A673 (cell line): ENCODE measurements at regions not wholly inside any gene's neighbourhood (a gene's known extent, or its start where the extent isn't known, plus 50 kb on each side); places are given as distances from the start of the nearest gene placed in this dataset.

Experiments
- EZH2 ChIP-seq: fragments of 200-600 bp; sonication (generic); IDR thresholded peaks from 2 replicates; pipeline ENCODE4 v1.6.1; 2017; ENCODE audit warnings: borderline replicate concordance, low read depth, mild to moderate bottlenecking, mixed read lengths, antibody characterized with exemption, low read length; ENCODE audit not compliant: poor library complexity, severe bottlenecking
- TF ChIP-seq, protein P1 (sequence below): fragments of 300-800, 200-600 bp; sonication (generic); conservative IDR thresholded peaks from 2 replicates; pipeline ENCODE4 v1.5.1; 2017; ENCODE audit warnings: low read depth, mild to moderate bottlenecking, antibody characterized with exemption, low read length, moderate library complexity, mixed read lengths

DNA sequence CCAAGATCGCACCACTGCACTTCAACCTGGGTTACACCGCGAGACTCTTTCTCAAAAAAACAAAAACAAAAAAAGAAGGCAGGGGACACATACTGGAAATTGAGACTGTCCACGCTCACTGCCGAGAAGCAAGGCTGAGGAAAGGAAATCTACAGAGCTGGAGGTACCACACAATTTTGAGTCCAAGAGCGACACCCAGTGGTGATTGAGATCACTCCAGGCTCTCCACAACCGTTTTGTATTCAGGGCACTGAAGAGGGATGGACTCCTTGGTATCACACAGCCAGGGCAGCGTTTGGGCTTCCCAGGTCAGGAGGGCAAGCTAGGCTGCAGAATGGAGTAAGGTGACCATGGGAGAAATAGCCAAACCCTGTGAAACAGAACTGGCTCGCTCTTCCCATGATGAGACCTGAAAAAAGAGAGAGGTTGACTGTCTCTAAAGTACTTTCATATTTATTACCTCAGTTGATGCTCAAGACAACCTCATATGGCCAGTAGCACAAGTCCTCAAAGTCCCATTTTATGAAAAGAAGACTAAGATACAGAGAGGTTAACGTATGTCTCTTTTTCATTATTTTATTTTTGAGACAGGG is 74.5 kb upstream of the YPEL5 start:
- TF ChIP-seq, protein P1, sequence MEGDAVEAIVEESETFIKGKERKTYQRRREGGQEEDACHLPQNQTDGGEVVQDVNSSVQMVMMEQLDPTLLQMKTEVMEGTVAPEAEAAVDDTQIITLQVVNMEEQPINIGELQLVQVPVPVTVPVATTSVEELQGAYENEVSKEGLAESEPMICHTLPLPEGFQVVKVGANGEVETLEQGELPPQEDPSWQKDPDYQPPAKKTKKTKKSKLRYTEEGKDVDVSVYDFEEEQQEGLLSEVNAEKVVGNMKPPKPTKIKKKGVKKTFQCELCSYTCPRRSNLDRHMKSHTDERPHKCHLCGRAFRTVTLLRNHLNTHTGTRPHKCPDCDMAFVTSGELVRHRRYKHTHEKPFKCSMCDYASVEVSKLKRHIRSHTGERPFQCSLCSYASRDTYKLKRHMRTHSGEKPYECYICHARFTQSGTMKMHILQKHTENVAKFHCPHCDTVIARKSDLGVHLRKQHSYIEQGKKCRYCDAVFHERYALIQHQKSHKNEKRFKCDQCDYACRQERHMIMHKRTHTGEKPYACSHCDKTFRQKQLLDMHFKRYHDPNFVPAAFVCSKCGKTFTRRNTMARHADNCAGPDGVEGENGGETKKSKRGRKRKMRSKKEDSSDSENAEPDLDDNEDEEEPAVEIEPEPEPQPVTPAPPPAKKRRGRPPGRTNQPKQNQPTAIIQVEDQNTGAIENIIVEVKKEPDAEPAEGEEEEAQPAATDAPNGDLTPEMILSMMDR = peak; percentile 85
- TF ChIP-seq EZH2 = no peak
